Mammary epithelial cell (primary cell): ENCODE measurements at regions not wholly inside any gene's neighbourhood (a gene's known extent, or its start where the extent isn't known, plus 50 kb on each side); places are given as distances from the start of the nearest gene placed in this dataset.

Experiments used
- CTCF ChIP-seq, 2 donors: IDR thresholded peaks in 1 of 2; conservative IDR thresholded peaks in 1 of 2; 2 replicates each; pipeline ENCODE4 v1.5.1; 2011 to 2012; ENCODE audit warnings: inconsistent platforms in 2 of 2, low read length in 2 of 2, mild to moderate bottlenecking in 2 of 2, control low read depth in 1 of 2, low read depth in 1 of 2; ENCODE audit not compliant: insufficient read depth in 1 of 2; ENCODE audit errors: extremely low read depth in 1 of 2
- EZH2 ChIP-seq: IDR thresholded peaks from 2 replicates; pipeline ENCODE4 v1.6.1; 2012; ENCODE audit warnings: low read length, inconsistent platforms, borderline replicate concordance

GRCh38 chr6:78701407-78701806 is 165.9 kb upstream of the IRAK1BP1 start:
- TF ChIP-seq CTCF (conservative IDR thresholded peaks at IDR 0.05 in 1 of 2, IDR thresholded peaks at IDR 0.05 in 1 of 2; ENCODE audit: extremely low read depth in 1 of 2, insufficient read depth in 1 of 2, low read depth in 1 of 2, low read length in 2 of 2) (no peak), EZH2 (no peak)
